ENCODE measurements at regions not wholly inside any gene's neighbourhood (a gene's known extent, or its start where the extent isn't known, plus 50 kb on each side); places are given as distances from the start of the nearest gene placed in this dataset.

DNA sequence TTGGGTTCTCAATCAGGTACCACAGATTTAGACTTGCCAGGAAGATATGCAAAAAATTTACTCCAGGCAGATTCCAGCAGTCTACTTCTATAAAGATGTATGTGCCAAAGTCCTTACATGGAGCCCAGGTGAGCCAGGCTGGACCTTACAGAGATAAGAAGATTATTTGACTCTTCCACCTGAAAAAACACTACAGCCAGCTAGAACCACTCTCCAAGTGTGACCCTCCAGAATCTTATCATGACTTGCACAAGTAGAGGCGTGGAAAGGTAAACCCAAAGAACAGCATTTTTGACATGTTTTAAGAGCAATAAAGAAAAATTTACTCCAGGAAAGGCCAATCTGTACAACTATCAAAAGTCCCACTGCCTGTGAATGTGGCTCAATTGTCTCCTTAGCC, 146.8 kb upstream of the DPT start:
- DNase-seq = no peak

DNA sequence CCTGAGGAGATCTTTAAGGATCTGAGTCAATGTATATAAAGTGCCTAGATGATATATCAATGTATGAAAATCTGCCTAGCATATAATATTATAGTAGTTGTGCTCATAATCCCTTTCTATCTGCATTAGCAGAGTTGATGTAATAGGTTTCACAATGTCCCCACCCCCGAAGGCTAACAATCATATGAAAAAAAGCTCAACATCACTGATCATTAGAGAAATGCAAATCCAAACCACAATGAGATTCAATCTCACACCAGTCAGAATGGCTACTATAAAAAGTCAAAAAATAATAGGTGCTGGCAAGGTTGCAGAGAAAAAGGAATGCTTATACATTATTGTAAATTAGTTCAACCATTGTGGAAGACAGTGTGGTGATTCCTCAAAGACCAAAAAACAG, 147.8 kb upstream of the DPT start:
- DNase-seq = no peak

DNA sequence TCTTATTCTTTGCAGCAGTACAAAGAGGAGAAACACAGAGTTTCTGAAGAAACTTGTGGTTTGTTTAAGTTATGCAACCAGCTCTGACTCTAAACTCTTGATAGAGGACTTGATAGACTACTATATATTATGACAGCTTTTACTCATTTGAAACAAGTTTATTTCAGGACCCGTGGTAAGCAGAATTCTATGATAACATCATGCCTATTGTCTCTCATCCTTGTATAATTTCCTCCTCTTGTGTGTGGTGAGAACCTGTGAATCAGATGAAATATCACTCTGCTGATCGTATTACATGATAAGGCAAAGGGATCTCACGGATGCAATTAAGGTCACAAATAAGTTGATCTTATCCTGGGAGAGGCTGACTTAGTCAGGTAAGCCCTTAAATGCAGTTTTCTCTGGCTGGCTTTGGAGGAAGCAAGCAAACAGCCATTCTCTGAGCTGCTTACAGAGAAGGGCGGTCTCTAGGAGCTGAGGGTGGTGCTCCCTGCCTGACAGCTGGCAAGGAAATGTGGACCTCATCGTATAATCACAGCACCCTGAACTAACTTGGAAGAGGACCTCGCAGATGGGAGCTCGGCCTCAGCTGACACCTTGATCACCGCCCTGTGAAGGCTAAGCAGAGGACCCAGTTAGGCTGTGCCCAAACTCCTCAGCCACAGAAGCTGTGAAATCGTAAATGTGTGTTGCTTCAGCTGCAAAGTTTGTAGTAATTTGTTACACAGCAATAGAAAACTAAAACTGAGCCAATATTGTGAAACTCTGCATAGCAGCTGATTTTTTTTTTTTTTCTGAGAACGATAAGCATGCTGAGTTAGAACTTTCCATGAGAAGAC, 151.1 kb upstream of the DPT start:
- DNase-seq = no peak

DNA sequence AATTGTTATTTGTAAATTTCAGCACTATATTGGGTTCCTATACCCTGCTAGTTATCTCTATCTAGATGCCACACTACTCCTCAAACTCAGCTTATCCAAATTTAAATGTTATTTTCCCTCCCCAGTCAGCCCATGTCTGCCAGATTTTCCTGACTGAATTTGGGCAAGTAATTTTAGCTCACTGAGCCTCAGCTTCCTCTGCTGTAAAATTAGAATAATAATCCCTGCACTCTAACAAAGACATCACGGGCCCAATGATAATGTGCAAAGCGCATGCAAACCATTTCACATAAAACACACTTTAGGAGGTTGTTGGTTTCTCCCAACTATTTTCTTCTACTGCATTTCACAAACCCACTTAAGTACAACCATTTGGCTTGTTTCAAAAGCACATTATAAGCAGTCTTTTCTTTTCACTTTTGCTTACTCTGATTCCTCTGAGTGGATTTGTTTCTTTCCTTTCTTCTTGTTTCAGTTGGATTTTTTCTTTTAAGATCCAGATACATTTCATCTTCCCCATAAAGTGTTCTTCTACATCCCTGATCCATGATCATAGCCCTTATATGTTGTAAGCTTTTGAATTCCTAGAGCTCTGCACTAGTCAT, 152.8 kb upstream of the DPT start:
- DNase-seq = no peak

DNA sequence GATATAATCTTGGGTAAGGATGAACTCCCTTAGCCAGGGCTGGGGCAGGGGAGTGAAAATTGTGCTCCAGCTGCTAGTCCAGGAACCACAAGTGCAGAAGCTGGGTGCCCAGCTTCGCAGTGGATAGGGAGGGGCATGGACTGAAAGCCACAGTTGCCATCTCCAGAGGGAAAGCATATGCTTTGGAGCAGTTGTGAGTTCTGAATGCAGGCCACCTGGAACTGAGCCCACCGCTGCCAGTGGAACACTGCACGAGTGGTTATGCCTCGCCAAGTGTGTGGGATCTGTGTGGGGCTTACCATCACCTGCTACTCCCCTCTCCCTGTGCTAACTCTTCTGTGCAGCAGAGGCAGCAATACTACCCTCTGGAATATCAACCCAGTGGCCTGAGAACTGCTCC, 158.4 kb upstream of the DPT start:
- no peak for DNase-seq

DNA sequence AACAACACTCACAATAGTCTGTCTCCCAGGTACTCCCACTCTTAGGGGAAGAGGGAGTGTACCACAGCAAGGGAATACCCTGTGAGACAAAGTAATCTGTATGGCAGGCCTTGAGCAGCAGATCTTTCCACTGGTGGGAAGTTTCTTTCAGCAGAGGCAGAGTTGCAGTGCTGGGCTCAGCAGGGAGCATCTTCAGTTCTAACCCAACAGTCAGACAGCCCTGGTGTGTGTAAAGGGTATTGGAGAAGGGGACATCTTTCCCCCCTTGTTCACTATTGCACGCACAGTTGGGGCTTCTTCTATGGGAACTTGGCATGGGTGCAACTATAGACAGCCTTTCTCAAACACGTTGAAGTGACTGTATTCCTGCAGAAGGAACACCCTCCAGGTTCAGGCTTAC, 159.4 kb upstream of the DPT start:
- DNase-seq = no peak

DNA sequence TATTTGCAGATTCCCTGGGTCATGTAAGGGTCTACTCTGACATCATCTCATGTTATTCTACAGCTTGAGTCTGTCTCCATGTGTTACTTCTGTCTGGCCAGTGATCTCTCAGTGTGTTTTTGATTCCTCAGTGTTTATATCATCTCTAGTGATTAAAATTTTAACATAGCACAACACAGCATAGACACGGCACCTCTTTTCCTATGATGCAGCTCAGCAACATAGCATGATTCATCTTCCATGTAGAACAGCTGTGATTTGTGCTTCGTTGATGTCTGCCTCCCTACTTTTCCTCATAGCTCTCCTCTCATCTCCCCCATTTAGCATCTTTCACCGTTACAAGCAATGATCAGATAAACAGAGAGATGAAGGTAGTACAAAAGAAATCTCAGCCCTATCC, 163.9 kb upstream of the DPT start:
- no peak for DNase-seq

DNA sequence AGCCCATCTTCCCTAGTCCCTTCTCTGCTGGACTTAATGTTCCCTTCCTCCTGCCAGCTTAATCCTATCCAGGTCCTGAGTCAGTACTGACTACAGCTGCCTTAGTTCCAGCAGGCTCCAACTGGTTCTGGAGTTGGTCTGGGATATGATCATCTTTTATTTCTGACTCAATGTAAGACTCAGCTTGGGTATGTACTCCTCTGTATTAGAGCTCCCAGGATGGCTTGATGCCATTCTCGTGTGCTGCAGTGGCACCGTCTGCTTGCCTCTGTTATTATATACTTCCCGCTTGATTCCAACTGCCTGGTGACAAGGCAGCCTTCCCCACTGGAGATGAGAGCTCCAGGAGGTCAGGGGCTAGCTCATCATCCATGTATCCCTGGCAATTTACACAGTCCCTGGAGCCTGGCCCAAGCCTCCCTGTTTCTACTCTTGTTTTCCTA, 164.4 kb upstream of the DPT start:
- DNase-seq = no peak

DNA sequence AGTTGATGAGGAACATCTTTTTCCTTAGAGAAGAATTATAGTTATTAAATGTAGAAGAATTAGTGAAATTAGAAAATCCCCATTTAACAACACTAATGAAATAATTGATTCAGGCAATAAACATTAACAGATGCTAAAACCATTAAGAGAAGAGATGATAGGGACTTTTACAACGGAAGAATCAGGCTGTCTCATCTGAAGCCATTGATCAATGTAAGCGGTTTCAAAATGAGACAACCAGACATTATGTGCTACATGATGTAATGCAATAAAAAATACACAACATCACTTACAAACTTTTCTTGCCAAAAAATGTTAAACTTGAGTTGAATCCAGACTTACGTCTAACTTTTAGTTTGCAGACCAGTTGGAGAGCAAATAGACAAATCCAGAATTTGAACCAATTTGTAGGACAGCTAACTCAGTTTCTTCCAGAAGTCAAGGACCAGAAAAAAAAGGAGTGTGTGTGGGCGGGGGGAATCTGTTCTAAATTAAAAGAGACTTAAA, 165.4 kb upstream of the DPT start:
- no peak for DNase-seq

DNA sequence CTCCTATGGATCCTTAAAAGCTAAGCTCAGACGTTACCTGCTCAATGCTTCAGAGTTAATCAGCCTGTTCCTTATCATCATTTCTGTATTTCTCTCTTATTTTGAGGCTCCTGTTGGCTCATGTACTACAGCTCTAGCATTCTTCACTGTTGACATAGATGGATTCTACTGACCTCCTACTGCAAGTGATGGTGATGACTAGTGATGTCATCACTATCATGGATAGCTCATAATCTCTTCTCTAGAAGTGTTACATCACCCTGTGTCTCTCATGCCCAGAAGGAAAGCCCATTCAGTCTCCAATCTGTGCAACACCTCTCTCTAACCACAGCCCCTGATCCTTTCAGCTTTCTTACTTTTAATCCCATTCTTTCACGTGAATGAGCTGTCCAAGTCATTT, 168.2 kb upstream of the DPT start:
- DNase-seq = no peak

DNA sequence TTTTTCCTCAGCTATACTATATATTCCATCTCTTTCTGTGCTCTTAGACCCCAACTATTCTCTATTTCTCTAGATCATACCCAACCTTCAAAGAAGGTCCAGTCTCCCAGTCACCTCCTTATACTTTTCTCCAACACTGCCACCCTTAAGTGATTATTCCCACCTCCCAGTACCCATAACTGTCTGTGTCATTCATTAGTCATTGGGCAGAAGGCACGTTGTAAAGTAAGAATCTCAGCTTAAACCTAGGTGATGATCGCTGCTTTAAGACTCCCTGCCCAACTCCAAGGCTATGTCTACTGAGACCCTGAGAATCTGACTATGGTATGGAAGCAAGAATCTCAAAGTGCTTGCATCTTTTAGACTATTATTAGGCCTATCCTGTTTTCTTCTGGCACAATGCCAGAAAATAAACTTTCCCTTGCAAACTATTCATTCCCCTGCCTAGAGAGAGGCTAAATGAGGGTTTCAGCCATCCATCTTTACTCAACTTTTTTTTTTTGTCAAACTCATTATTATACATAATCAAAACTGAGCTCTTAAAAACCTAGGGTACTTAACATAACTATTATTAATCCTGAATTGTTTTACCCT, 174.3 kb upstream of the DPT start:
- DNase-seq = no peak

DNA sequence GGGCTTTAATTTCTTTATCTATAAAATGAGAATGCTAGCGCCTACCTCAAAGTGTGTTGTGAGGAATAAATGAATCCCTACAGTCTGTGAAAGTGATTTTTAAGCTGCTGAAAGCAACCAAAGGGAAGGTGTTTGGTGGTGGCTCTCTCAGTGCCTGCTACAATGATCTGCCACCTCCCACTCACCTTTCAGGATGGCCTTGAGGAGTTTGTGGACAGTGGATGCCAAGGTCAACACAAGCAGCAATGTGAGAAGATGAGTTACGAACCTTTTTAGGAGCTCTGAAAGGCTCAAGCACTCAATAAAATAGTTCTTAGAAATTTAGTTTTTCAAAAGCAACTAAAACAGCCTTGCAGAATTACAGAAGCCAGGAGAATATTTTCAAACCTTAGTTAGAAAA, 176.6 kb upstream of the DPT start:
- no peak for DNase-seq

DNA sequence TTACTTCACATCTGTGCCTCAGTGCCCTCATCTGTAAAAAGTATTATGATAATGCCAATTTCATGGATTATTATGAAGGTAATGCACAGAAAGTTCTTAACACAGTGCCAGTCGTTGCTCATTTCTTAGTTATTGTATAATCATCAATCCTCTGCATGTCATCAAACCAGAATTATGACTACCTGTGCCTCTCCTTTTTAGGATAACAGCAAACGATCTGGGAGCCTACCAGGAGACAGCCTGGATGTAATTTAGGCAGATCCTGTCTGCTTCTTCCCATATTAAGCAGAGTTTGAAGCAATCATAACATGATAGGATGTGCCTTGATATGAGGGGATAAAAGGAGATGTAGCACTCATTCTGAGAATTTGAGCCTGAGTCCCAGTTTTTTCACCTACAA, 177.4 kb upstream of the DPT start:
- DNase-seq = no peak

DNA sequence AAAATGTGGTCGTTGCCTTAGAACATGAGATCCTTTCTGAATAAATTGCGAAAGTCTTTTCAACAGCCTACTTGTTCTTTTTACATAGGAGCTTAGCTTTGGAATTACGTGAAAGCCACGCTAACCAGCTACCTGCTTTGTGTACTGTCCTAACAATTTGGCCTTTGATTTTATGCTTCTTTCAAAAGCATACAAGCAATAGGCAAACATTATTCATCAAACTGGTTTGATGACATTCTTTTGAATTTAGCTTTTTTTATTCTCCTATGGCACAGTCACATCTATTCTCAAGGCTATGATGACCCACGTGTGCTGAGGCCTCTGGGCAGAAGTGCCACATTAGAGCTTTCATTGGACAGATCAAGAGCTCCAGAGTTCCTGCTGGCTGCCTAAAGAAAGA, 178.0 kb upstream of the DPT start:
- DNase-seq = no peak

DNA sequence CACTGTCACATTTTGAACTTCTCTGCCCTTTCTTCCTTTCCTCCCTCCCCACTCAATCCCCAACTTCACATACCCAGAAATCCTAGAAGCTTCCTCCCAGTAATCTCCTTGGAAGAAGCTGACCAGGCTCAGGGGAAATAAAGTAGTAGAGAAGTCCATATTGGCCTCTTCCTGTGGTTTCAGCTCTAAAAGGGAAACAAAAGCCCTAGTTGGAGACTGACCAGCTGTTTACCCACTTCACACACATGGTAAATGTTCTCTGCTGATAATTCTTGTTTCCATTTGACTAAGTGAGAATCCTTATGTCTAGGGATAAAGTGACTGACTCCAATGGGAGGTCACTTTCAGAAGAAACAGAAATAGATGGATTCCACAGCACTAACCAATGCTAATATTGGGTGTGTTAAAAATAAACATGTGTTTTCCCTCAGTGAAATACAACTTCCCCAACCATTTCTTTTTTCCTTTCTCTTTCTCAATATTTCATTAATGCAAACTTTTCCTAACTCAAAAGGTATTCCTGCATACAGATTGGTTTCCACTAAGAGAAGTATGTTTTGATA, 178.9 kb upstream of the DPT start:
- no peak for DNase-seq

DNA sequence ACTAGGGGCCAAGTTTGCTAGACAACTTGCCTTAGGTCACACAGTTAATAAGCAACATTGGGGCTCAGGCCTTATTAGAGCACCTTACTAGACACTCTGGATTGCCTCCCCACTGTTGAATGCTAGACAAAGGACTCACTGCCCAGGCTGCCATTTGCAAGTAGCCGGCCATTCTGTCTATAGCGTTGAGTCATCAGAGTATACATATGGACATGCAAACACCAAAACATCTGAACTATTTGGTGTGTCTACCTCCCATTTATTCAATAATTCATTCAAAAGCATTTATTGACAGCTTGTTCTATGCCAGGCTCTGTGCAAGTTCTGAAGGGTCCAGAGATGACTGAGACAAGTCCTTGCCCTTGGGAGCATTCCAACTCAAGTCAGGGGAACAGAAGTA, 181.4 kb upstream of the DPT start:
- DNase-seq = no peak

DNA sequence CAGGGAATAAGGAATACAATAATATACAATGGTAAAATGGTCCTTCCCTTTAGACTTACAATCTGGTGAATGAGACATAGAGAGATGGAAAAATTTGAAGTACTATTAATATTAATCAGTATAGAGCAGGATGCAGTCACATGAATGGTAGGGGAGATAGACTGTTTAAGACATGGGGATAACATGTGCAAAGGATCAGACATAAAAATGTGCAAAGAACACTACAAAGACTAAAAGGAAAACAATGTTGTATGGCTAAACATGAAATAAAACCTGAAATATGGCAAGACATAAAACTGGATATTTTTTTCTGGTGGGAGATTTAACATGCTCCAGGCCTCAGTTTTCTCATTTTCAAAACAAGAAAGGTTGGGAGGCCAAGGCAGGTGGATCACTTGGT, 182.4 kb upstream of the DPT start:
- DNase-seq = no peak

DNA sequence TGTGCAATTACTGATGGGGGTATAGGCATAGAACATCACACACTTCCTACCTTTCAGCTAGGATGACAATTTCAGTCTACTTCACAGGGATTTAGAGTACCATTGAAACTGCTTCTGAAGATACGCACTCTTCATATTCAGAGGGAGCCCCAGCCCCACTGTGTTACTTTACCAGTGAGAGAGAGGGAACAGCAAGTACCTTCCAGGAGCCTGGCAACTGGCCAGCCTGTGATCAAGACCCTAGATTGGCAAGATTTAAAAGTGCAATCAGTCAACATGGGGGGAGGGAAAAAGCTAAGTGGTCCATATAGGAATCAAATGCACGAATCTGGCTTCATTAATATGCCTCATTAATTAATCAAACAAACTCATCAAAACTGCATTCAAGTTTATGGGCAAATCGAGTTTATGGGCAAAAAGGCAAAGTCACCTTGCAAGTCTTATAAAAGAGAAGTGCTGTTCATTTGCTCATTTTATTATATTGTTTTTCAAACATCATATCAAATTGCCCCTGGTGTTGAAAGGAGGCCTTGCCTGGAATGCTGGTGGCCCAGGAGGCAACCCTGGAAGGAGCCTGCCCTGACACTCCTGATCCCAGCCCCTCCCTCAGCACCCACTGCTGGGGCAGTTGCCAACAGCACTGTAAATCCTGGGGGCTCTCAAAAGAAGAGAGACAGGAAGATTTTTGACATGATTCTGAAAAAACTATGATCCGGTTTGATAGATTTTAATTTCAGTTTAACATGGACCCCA, 184.9 kb upstream of the DPT start:
- DNase-seq = no peak

DNA sequence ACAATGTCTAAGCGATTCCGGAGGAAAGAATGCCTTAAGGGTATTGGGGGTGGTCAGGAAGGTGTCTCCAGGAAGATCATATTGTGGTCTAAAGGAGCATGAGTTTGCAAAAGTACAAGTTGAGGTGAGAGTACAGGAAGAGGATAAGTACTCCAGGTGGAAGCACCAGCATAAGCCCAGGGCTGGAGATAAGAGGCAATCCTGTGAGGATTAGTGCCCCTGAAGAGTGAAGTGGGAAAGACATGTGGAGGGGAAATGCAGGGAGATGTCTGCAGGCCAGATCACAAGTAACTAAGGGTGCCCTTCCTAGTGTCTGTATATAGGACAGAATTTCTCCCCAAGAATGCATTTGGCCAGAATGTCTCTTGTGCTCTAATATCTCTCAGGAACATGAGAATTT, 188.3 kb upstream of the DPT start:
- no peak for DNase-seq

DNA sequence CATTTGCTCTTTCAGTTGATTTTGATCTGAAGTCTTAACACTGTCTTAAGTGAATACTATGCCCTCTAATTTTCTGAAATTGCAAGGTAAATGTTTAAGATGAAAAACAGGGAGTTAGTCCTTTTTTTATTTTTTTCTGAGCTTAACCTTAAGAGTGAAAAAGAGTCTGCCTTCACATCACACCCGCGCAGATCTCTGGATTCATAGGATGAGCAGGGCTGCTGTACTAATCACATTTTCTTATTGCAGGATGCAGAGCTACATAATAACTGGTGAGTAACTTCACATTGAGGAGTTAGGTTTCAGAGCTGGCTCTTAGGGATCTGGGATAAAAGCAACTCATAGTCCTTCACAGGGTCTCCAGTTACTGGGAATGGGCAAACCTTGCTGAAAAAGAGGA, 188.7 kb upstream of the ATP1B1 start:
- no peak for DNase-seq

DNA sequence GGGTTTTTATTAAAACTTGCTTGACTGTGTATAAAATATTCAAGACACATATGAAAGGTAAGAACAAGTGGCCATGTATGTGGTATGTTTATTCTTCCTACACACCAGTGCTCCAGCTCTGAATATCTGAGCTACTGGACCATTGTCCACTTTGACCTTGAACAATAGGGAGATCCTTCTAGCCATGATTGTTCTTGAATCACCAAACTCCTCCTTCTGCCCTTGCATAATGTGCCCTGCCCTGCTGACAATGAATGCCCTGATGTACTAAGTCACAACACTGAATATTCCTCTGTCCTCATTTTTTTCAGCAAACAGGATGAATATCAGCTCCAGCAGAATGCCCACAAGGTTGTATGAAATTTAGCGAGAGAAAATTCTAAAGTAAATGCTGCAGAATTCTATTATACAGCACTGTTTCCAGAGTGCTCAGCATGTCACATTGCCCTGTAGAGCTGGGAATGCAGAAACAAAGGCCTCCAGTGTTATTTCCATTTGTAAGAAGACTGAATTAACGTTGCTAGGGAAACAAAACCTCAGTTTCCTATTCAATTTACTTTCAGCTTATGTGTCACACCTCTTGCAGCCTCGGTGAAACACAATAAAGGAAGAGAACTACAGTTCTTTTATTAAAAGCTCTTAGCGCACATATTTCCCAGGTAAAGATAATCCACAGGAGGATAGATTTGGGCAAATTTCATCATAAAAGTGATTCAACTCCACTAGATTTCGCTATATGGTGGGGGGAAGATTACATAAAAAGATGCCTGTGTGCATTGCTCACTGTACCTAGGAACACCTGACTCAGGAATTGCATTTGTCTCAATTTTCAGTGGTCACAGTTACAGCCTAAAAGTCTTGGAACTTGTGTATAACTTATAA, 187.4 kb upstream of the ATP1B1 start:
- no peak for DNase-seq

DNA sequence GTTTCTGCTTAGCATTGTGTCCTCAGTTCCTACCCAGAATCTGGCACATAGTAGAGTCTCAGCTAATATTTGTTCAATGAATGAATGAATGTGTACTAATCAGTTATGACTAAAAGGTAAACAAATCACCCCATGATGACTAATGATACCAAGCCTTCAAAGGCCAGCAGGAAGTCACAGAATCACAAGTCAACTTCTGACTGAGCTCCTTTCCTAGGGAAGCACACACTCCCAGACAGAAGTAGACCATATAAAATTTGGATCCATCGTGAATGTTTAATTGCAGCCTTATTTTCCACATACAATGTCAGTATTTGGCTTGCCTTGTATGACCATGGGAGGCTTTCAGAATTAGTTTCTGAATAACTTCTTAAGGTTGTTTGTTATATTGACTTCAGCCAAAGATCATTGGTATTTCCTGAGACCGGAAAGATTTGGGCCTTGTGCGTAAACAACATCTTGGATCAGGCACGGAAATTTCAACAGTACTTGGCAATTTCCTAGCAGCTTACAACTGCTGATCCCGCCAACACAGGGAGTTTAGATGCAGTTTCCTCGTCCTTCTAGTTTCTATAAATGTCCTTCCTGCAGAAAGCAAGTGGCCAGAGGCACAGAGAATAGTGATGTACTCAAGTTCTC, 185.9 kb upstream of the ATP1B1 start:
- no peak for DNase-seq

Data from activated CD4-positive, alpha-beta T cell treated with anti-CD3 and anti-CD28 coated beads for 4 hours (primary cell).